ENCODE measurements at regions not wholly inside any gene's neighbourhood (a gene's known extent, or its start where the extent isn't known, plus 50 kb on each side); places are given as distances from the start of the nearest gene placed in this dataset.

DNA sequence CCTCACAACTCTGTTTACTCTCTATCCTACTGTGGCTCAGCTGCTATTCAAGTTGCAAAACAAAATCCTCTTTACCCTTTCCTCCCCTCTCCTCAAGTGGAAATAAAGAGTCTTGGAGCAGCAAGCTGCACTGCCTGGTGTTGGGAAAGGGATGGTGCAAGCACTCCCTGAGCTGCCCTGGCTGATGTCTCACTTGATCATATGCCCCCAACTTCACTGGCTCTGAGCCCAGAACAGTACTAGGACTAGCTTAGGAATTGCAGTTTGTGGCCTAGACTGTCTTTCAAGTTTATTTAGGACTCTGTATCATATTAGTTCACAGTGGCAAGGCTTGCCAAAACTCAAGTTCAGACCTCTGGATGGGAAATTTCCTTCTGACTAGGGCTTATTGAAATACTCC, 1683.8 kb upstream of the SEL1L start:
- TF ChIP-seq CTCF (conservative IDR thresholded peaks at IDR 0.05 in 1 of 2, IDR thresholded peaks at IDR 0.05 in 1 of 2; ENCODE audit: extremely low read depth in 1 of 2, insufficient read depth in 1 of 2, low read depth in 1 of 2, low read length in 2 of 2) (no peak), EZH2 (IDR thresholded peaks at IDR 0.05; ENCODE audit: borderline replicate concordance, low read length) (no peak)

All from mammary epithelial cell (primary cell).